HG03571 (cell line): ENCODE measurements at regions not wholly inside any gene's neighbourhood (a gene's known extent, or its start where the extent isn't known, plus 50 kb on each side); places are given as distances from the start of the nearest gene placed in this dataset.

Experiments used
- ATAC-seq: cut with Tn5 transposase; IDR thresholded peaks from one replicate; pipeline ENCODE4 v1.9.1; 2021; ENCODE audit not compliant: unreplicated experiment

- no peak for ATAC-seq
These were observed 53.6 kb upstream of the DYNC1I1 start for GRCh38 chr7:95718577-95719410.

GRCh38 chr7:95716357-95717122 is 55.8 kb upstream of the DYNC1I1 start:
- no peak for ATAC-seq

- ATAC-seq: peak; percentile 54
These were observed 57.1 kb upstream of the DYNC1I1 start for GRCh38 chr7:95715274-95715673.

- no peak for ATAC-seq
These were observed 61.6 kb upstream of the DYNC1I1 start for GRCh38 chr7:95710711-95711110.

GRCh38 chr7:95700917-95701316 is 71.4 kb upstream of the DYNC1I1 start:
- ATAC-seq: no peak

GRCh38 chr7:95694334-95694733 is 78.0 kb upstream of the DYNC1I1 start:
- no peak for ATAC-seq

GRCh38 chr7:95693551-95694333 is 78.6 kb upstream of the DYNC1I1 start:
- no peak for ATAC-seq

GRCh38 chr7:95691464-95691863 is 80.9 kb upstream of the DYNC1I1 start:
- ATAC-seq: no peak

GRCh38 chr7:95690367-95690947 is 81.9 kb upstream of the DYNC1I1 start:
- ATAC-seq: peak; percentile 68

GRCh38 chr7:95688931-95689495 is 83.3 kb upstream of the DYNC1I1 start:
- ATAC-seq: no peak

GRCh38 chr7:95687759-95688343 is 84.5 kb upstream of the DYNC1I1 start:
- no peak for ATAC-seq

- ATAC-seq: no peak
These were observed 86.2 kb upstream of the DYNC1I1 start for GRCh38 chr7:95686109-95686508.

- ATAC-seq: no peak
These were observed 87.8 kb upstream of the DYNC1I1 start for GRCh38 chr7:95684505-95684904.

GRCh38 chr7:95684037-95684436 is 87.7 kb upstream of the PDK4 start:
- no peak for ATAC-seq

- ATAC-seq: no peak
These were observed 86.6 kb upstream of the PDK4 start for GRCh38 chr7:95682913-95683312.

GRCh38 chr7:95676691-95677090 is 80.4 kb upstream of the PDK4 start:
- no peak for ATAC-seq

- ATAC-seq: no peak
These were observed 79.3 kb upstream of the PDK4 start for GRCh38 chr7:95675632-95676031.

- ATAC-seq: no peak
These were observed 78.7 kb upstream of the PDK4 start for GRCh38 chr7:95675016-95675415.

- ATAC-seq: no peak
These were observed 77.8 kb upstream of the PDK4 start for GRCh38 chr7:95674101-95674500.

- ATAC-seq: no peak
These were observed 76.1 kb upstream of the PDK4 start for GRCh38 chr7:95672434-95672833.
